Memory B cell (primary cell): ENCODE measurements at regions not wholly inside any gene's neighbourhood (a gene's known extent, or its start where the extent isn't known, plus 50 kb on each side); places are given as distances from the start of the nearest gene placed in this dataset.
A peak's percentile ranks its signal among the peaks of the same experiment; 100 is the strongest.
"Not testable (repeated sequence)": the region's sequence is repeated elsewhere in the genome, so short reads cannot be mapped to it uniquely, and the experiment has no call there.

Source experiments
- ATAC-seq: fragments of 150-1000 bp; cut with Tn5 transposase; 2 replicates; pipeline ENCODE4 v1.10.0; 2021; ENCODE audit warnings: low read depth, mild to moderate bottlenecking, moderate library complexity
- DNase-seq, 2 donors: peaks; one replicate each; pipeline ENCODE4 v3.0.0; 2022; ENCODE audit warnings: low spot score in 2 of 2
- H3K27ac Mint-ChIP-seq: one replicate; pipeline ENCODE4 v1.8.0; 2022; ENCODE audit warnings: mild to moderate bottlenecking, moderate library complexity, mixed read lengths
- H3K27me3 Mint-ChIP-seq: one replicate; pipeline ENCODE4 v1.8.0; 2022; ENCODE audit warnings: mixed read lengths
- H3K36me3 Mint-ChIP-seq: one replicate; pipeline ENCODE4 v1.8.0; 2022; ENCODE audit warnings: mild to moderate bottlenecking, mixed read lengths
- H3K4me1 Mint-ChIP-seq: one replicate; pipeline ENCODE4 v1.8.0; 2022; ENCODE audit warnings: mixed read lengths
- H3K4me3 Mint-ChIP-seq: one replicate; pipeline ENCODE4 v1.8.0; 2022; ENCODE audit warnings: mild to moderate bottlenecking, moderate library complexity, mixed read lengths
- H3K9me3 Mint-ChIP-seq: one replicate; pipeline ENCODE4 v1.8.0; 2022; ENCODE audit warnings: mixed read lengths

- peak; percentile 74 for ATAC-seq
- H3K27me3 Mint-ChIP-seq, H3K9me3 Mint-ChIP-seq, H3K4me3 Mint-ChIP-seq, DNase-seq, H3K27ac Mint-ChIP-seq, H3K36me3 Mint-ChIP-seq, H3K4me1 Mint-ChIP-seq: not testable (repeated sequence)
Observed at GRCh38 chr16:33657717-33658116, 198.3 kb downstream of the TP53TG3F start.

- H3K27ac Mint-ChIP-seq, H3K27me3 Mint-ChIP-seq, H3K4me3 Mint-ChIP-seq, H3K36me3 Mint-ChIP-seq, H3K9me3 Mint-ChIP-seq, H3K4me1 Mint-ChIP-seq, DNase-seq, ATAC-seq: not testable (repeated sequence)
Observed at GRCh38 chr16:33680791-33681190, 221.4 kb downstream of the TP53TG3F start.

GRCh38 chr16:33700320-33700719 lies 240.9 kb downstream of the TP53TG3F start:
- not testable (repeated sequence) for H3K9me3 Mint-ChIP-seq, H3K4me3 Mint-ChIP-seq, H3K27me3 Mint-ChIP-seq, ATAC-seq, H3K27ac Mint-ChIP-seq, DNase-seq, H3K36me3 Mint-ChIP-seq, H3K4me1 Mint-ChIP-seq

- H3K4me3 Mint-ChIP-seq, H3K27me3 Mint-ChIP-seq, DNase-seq, H3K36me3 Mint-ChIP-seq, H3K4me1 Mint-ChIP-seq, H3K27ac Mint-ChIP-seq, ATAC-seq, H3K9me3 Mint-ChIP-seq: not testable (repeated sequence)
Observed at GRCh38 chr16:33706845-33707590, 247.6 kb downstream of the TP53TG3F start.

- H3K36me3 Mint-ChIP-seq, ATAC-seq: not testable (repeated sequence)
Observed at GRCh38 chr16:33707591-33707934, 248.2 kb downstream of the TP53TG3F start.

GRCh38 chr16:33709856-33710695 lies 250.7 kb downstream of the TP53TG3F start:
- not testable (repeated sequence) for H3K4me1 Mint-ChIP-seq, H3K9me3 Mint-ChIP-seq, H3K27me3 Mint-ChIP-seq, H3K27ac Mint-ChIP-seq, ATAC-seq, H3K4me3 Mint-ChIP-seq, DNase-seq, H3K36me3 Mint-ChIP-seq

More at GRCh38 chr16:33707591-33707934, 248.2 kb downstream of the TP53TG3F start:
- not testable (repeated sequence) for H3K9me3 Mint-ChIP-seq, H3K27ac Mint-ChIP-seq, H3K27me3 Mint-ChIP-seq, H3K4me3 Mint-ChIP-seq, DNase-seq, H3K4me1 Mint-ChIP-seq

GRCh38 chr16:33710696-33711087 lies 251.3 kb downstream of the TP53TG3F start:
- H3K27ac Mint-ChIP-seq, DNase-seq, H3K9me3 Mint-ChIP-seq, H3K4me3 Mint-ChIP-seq, H3K36me3 Mint-ChIP-seq, H3K4me1 Mint-ChIP-seq, H3K27me3 Mint-ChIP-seq, ATAC-seq: not testable (repeated sequence)

- DNase-seq, H3K36me3 Mint-ChIP-seq, H3K4me1 Mint-ChIP-seq, H3K9me3 Mint-ChIP-seq, ATAC-seq, H3K4me3 Mint-ChIP-seq, H3K27me3 Mint-ChIP-seq, H3K27ac Mint-ChIP-seq: not testable (repeated sequence)
Observed at GRCh38 chr16:33711616-33712015, 252.2 kb downstream of the TP53TG3F start.

GRCh38 chr16:33712308-33712707 lies 252.9 kb downstream of the TP53TG3F start:
- H3K4me1 Mint-ChIP-seq, H3K27ac Mint-ChIP-seq, H3K36me3 Mint-ChIP-seq, H3K9me3 Mint-ChIP-seq, ATAC-seq, DNase-seq, H3K27me3 Mint-ChIP-seq, H3K4me3 Mint-ChIP-seq: not testable (repeated sequence)

- not testable (repeated sequence) for H3K4me1 Mint-ChIP-seq, H3K9me3 Mint-ChIP-seq, ATAC-seq, H3K4me3 Mint-ChIP-seq, H3K27ac Mint-ChIP-seq, DNase-seq, H3K27me3 Mint-ChIP-seq, H3K36me3 Mint-ChIP-seq
Observed at GRCh38 chr16:33712851-33713709, 253.7 kb downstream of the TP53TG3F start.

GRCh38 chr16:33713710-33714538 lies 254.5 kb downstream of the TP53TG3F start:
- not testable (repeated sequence) for ATAC-seq, H3K4me1 Mint-ChIP-seq, H3K27ac Mint-ChIP-seq, DNase-seq, H3K9me3 Mint-ChIP-seq, H3K36me3 Mint-ChIP-seq, H3K27me3 Mint-ChIP-seq, H3K4me3 Mint-ChIP-seq

GRCh38 chr16:33731167-33731566 lies 271.8 kb downstream of the TP53TG3F start:
- not testable (repeated sequence) for ATAC-seq, H3K4me3 Mint-ChIP-seq, H3K4me1 Mint-ChIP-seq, H3K27ac Mint-ChIP-seq, H3K27me3 Mint-ChIP-seq, DNase-seq, H3K36me3 Mint-ChIP-seq, H3K9me3 Mint-ChIP-seq

GRCh38 chr16:33734650-33735049 lies 275.2 kb downstream of the TP53TG3F start:
- DNase-seq, H3K36me3 Mint-ChIP-seq, H3K9me3 Mint-ChIP-seq, H3K27ac Mint-ChIP-seq, H3K4me1 Mint-ChIP-seq, H3K27me3 Mint-ChIP-seq, ATAC-seq, H3K4me3 Mint-ChIP-seq: not testable (repeated sequence)
